ENCODE measurements at regions not wholly inside any gene's neighbourhood (a gene's known extent, or its start where the extent isn't known, plus 50 kb on each side); places are given as distances from the start of the nearest gene placed in this dataset.

- no peak for DNase-seq (ENCODE audit: low spot score)
Measured at GRCh38 chr14:101328412-101329028, 232.8 kb upstream of the DIO3 start.

- no peak for DNase-seq (ENCODE audit: low spot score)
Measured at GRCh38 chr14:101330416-101331140, 230.7 kb upstream of the DIO3 start.

GRCh38 chr14:101331141-101331525 lies 230.2 kb upstream of the DIO3 start:
- no peak for DNase-seq (ENCODE audit: low spot score)

GRCh38 chr14:101331661-101332169 lies 229.6 kb upstream of the DIO3 start:
- no peak for DNase-seq (ENCODE audit: low spot score)

- no peak for DNase-seq (ENCODE audit: low spot score)
Measured at GRCh38 chr14:101332281-101332680, 229.0 kb upstream of the DIO3 start.

- DNase-seq (ENCODE audit: low spot score), result no peak
Measured at GRCh38 chr14:101333335-101334280, 227.7 kb upstream of the DIO3 start.

GRCh38 chr14:101334656-101335055 lies 226.6 kb upstream of the DIO3 start:
- DNase-seq (ENCODE audit: low spot score), result no peak

GRCh38 chr14:101335061-101335661 lies 226.1 kb upstream of the DIO3 start:
- DNase-seq (ENCODE audit: low spot score), result no peak

GRCh38 chr14:101336183-101336582 lies 225.1 kb upstream of the DIO3 start:
- DNase-seq (ENCODE audit: low spot score), result no peak

GRCh38 chr14:101337053-101337452 lies 224.2 kb upstream of the DIO3 start:
- DNase-seq (ENCODE audit: low spot score), result no peak

- no peak for DNase-seq (ENCODE audit: low spot score)
Measured at GRCh38 chr14:101340556-101340955, 220.7 kb upstream of the DIO3 start.

- DNase-seq (ENCODE audit: low spot score), result no peak
Measured at GRCh38 chr14:101347893-101348777, 213.2 kb upstream of the DIO3 start.

- no peak for DNase-seq (ENCODE audit: low spot score)
Measured at GRCh38 chr14:101349108-101349507, 212.2 kb upstream of the DIO3 start.

- no peak for DNase-seq (ENCODE audit: low spot score)
Measured at GRCh38 chr14:101350021-101350420, 211.3 kb upstream of the DIO3 start.

GRCh38 chr14:101350691-101351090 lies 210.6 kb upstream of the DIO3 start:
- no peak for DNase-seq (ENCODE audit: low spot score)

- DNase-seq (ENCODE audit: low spot score), result no peak
Measured at GRCh38 chr14:101351146-101351545, 210.1 kb upstream of the DIO3 start.

- no peak for DNase-seq (ENCODE audit: low spot score)
Measured at GRCh38 chr14:101351769-101352168, 209.5 kb upstream of the DIO3 start.

- no peak for DNase-seq (ENCODE audit: low spot score)
Measured at GRCh38 chr14:101352567-101352966, 208.7 kb upstream of the DIO3 start.

GRCh38 chr14:101353422-101353821 lies 207.9 kb upstream of the DIO3 start:
- DNase-seq (ENCODE audit: low spot score), result no peak

GRCh38 chr14:101354726-101355125 lies 206.6 kb upstream of the DIO3 start:
- DNase-seq (ENCODE audit: low spot score), result no peak

GRCh38 chr14:101355284-101355683 lies 206.0 kb upstream of the DIO3 start:
- no peak for DNase-seq (ENCODE audit: low spot score)
